GM19455 (cell line): ENCODE measurements at regions not wholly inside any gene's neighbourhood (a gene's known extent, or its start where the extent isn't known, plus 50 kb on each side); places are given as distances from the start of the nearest gene placed in this dataset.
"Not testable (repeated sequence)": the region's sequence is repeated elsewhere in the genome, so short reads cannot be mapped to it uniquely, and the experiment has no call there.

Experiments used
- ATAC-seq: cut with Tn5 transposase; IDR thresholded peaks from one replicate; pipeline ENCODE4 v1.9.1; 2021; ENCODE audit not compliant: unreplicated experiment

GRCh38 chr12:105455261-105455660 lies 124.8 kb downstream of the C12orf75 start:
- no peak for ATAC-seq

GRCh38 chr12:105457026-105457425 lies 126.5 kb downstream of the C12orf75 start:
- ATAC-seq, result no peak

DNA sequence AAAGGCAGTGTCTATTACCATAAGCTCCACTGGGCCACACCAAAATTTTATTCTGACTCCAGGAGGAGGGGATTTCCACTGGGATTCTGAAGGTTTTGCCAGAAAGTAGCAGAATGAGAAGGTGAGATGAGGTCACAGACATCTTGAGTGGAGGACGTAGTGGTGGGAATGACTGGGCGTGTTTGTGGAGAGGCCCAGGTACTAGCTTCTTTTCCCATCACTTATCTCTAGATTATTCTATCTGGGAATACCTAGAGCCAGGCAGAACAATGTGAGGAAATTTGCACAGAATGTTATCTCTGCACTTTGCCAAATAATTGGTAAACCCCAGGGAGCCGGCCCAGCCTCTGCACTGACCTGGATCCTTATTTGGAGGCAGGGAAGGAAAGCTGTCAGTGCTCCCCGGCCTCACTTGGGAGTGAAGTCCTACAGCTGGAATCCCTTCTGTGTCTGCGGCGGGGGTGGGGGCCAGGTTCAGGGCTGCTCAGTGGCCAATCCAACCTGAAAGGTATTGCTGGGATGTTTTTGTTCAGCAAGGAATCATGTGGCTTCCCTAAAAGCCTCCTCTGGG lies 129.4 kb downstream of the C12orf75 start:
- no peak for ATAC-seq

- ATAC-seq, result no peak
Measured at GRCh38 chr12:105461271-105461943, 130.9 kb downstream of the C12orf75 start.

- ATAC-seq, result no peak
Measured at GRCh38 chr12:105461944-105462762, 131.7 kb downstream of the C12orf75 start.

DNA sequence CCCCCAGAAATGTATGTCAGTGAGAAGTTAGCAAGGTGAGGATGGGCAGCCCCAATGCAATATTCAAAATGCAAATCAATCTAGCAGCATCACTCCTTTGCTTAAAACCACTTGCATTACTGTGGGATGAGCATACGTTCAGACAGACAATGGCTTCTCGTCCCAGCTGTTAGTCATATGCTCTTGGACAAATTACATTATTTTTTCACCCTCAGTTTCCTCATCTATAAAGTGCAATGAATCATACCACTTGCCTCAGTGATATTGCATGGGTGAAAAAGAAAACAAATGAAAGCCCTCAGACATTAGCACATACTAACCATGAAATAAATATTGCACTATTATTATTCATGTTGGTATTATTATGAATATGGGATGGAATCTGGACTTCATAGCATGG lies 132.3 kb downstream of the C12orf75 start:
- ATAC-seq, result no peak

DNA sequence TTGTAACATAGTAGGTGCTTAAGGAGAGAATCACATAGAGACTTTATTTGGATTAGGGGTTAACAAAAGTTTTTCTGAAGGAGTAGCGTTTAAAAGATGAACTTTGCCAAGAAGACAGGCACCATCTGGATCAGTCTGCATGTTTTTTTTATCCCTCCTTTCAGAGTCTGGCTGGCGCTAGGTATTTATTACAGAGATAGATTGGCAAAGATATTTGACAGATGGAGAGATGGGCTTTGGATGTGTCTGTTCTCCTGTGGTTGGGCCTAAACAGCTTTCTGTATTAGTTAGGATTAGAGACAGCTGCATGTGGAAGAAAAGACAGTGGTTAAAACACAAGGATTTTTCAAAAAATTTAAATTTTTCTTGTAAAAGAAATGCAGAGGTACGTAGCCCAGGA lies 133.9 kb downstream of the C12orf75 start:
- ATAC-seq, result no peak

- no peak for ATAC-seq
Measured at GRCh38 chr12:105466231-105466900, 135.9 kb downstream of the C12orf75 start.

DNA sequence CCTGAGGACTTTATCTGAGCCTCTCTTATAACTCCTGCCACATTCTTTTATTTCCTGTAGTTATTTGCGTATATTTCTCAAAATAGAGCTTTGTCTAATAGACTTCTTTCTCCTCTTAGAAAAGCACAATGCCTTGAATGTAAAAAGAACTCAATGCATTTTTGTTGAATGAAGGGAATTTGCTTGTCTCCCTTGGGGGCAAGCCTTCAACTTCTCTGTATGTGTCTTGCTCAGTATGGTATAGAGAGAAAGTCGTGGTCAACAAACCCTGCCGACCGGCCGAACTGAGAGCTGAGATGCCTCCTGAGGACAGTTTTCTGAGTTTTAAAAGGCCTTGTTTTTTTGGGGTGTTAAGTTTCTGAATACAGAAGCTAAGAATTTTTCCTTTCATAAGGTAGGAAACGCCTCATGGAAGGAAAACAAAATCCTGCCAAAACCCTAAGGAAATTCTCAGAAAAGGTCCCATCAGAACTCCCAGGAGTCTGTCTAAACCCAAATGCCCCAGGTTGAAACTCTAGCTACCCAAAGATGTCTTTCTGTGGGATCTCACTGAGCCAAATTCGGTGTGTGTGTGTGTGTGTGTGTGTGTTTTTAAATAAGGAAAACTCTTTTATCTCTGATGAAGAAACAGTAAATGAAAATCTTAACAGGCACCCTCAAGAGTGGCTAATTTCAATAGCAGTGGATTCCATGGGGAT lies 136.6 kb downstream of the C12orf75 start:
- ATAC-seq, result no peak

- no peak for ATAC-seq
Measured at GRCh38 chr12:105467710-105468366, 137.3 kb downstream of the C12orf75 start.

DNA sequence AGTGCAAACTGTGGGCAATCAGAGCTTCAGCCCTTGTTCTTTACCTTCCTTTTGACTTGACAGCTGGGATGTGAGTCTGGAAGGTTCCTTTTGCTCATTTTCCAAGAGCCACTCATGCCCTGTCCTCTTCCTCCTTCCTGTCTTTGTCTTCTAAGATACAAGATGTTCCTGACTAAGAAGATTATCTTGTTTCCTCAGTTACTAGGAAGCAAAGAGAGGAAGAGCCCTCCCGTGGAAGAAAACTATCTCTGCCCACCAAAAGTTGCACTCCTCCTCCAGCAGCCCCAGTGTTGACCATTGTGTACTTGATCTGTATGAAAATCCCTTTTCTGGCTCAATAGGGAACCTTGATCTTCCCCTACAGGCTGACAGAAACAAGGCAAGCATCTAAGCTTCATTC lies 138.0 kb downstream of the C12orf75 start:
- ATAC-seq, result no peak

DNA sequence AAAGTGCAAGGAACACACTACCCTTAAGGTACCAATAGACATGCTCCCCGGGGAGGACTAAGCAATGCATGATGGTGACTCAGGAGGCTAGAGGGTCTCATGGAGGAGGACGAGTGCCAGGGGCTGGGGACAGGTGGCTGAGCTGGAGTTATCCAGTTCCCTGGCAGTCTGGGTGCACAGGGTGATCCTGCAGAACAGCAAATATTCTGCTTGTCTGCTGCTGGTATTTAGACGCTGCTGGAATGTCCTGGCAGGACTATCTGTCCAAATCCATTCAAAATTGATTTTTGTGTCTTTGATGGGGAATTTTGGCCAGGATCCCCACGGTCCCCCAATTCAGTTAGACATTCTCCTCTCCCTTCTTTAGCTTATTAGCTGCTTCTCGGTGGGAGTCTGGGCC lies 138.7 kb downstream of the C12orf75 start:
- ATAC-seq, result no peak

DNA sequence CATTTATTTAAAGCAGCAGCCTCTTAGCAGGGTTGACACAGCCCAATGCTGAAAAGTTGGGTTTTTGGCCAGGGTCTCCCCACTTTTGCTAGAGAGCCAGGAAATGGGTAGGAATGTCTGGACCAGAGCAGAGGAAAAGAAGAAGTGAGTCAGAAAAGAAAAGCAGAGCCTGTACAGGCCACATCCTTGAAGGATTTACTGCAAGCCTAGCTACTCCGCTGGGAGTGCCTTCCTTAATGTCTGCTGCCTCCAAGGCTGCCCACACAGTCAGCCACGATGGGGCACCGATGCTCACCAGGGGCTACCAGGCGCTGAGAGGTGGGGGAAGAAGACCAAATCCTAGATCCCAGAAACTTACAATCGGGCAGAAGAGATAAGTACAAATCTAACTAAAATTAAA lies 139.2 kb downstream of the C12orf75 start:
- ATAC-seq, result no peak

DNA sequence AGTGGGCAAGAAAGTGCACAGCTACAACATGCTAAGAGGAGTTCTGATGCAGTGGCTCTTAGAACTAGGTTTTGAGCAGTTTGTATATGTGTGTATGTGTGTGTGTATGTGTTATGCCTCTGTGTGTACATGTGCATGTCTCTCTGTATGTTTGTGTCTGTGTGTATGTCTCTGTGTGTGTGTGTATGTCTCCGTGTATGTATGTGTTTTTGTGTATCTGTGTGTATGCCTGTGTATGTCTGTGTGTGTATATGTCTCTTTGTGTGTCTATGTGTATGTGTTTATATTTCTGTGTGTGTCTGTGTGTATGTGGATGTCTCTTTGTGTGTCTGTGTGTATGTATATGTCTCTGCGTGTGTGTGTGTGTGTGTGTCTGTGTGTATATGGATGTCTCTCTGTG lies 139.6 kb downstream of the C12orf75 start:
- ATAC-seq, result no peak

GRCh38 chr12:105470601-105471000 lies 140.1 kb downstream of the C12orf75 start:
- no peak for ATAC-seq

DNA sequence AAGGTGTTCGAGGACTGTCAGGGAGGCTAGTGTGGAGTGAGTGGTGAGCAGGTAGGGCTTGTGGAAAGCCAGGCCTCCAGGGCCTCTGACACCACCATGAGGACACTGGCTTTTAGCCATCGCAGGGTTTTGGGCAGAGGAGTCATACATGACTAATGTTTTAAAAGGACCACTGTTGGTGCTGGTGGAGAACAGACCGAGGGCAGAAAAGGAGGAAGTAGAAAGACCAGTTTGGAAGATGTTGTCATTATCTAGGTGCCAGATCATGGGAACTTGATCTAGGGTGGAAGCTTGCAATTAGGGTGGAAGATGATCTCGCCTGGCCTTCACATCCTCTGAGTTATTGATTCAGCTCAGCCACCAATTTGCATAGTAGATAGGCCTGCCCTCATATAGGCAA lies 144.2 kb downstream of the C12orf75 start:
- no peak for ATAC-seq

DNA sequence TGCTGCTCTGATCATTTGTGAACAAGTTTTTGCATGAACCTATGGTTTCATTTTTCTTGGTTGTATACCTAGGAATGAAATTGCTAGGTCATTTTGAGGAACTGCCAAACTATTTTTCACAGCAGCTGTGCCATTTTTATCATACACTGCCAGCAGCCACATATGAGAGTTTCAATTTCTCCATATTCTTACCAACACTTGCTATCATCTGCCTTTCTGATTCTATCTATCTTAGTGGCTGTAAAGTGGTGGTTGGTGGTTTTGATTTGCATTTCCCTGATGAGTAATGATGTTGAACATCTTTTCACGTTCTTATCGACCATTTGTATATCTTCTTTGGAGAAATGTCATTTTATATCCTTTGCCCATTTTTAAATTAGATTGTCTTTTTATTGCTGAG lies 146.1 kb downstream of the C12orf75 start:
- ATAC-seq, result no peak

- ATAC-seq, result no peak
Measured at GRCh38 chr12:105477873-105478272, 147.4 kb downstream of the C12orf75 start.

- ATAC-seq, result not testable (repeated sequence)
Measured at GRCh38 chr12:105478788-105479187, 148.3 kb downstream of the C12orf75 start.

DNA sequence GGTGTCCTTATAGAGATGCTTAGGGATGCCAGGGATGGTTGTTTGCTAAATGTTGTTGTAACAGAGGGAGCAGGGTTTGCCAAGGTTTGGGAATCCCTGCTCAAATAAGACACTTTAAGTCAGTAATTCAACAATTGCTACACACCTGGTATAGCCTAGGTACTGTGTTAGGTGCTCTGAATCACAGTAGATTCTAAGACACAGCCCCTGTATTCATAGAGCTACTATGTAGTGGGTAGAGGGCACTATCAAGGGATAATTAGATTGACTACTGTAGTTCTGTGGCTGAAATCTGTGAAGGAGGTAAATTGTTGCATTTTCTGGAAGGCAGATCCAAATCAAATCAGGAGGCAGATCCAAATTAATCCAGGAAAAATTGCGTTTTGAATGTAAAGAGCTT lies 149.2 kb downstream of the C12orf75 start:
- no peak for ATAC-seq

- no peak for ATAC-seq
Measured at GRCh38 chr12:105480162-105480561, 149.7 kb downstream of the C12orf75 start.
